ENCODE measurements at regions not wholly inside any gene's neighbourhood (a gene's known extent, or its start where the extent isn't known, plus 50 kb on each side); places are given as distances from the start of the nearest gene placed in this dataset.
"Not testable (repeated sequence)": the region's sequence is repeated elsewhere in the genome, so short reads cannot be mapped to it uniquely, and the experiment has no call there.

- DNase-seq, result no peak
Observed at GRCh38 chr1:41978986-41979385, 60.3 kb upstream of the HIVEP3 start.

DNA sequence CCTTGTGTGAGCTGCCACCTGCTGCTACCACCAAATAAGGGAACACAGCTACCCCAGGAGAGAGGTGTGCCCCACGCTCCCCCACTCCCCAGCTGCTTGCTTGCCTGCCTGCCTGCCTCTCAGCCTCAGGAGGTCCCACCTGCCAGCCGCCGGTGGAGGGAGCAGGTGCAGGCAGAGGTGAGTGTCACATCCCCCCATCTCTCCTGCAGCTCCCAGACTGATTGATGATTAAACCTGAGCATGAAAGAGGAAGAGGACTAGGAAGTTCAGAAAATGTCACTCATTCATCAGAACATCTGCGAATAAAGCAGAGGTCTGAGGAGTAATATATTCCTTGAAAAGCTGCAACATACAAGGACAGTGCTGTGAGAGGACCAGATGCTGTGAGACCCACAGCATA, 58.6 kb upstream of the HIVEP3 start:
- DNase-seq, result no peak

DNA sequence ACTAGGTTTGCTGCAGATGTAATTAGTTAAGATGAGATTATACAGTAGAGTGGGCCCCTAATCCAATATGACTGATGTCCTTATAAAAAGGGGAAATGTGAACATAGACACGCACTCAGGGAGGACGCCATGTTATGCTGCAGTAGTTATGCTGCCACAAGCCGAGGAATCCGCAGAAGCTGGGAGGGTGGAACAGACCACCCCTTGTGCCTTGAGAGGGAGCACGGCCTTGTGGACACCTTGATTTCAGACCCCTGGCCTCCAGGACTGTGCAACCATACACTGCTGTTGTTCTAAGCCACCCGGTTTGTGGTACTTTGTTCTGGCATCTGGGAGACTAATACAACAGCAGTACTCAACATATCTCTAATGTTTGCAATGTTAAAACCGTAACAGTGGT, 57.9 kb upstream of the HIVEP3 start:
- DNase-seq, result no peak

- DNase-seq, result no peak
Observed at GRCh38 chr1:41975850-41976569, 57.3 kb upstream of the HIVEP3 start.

GRCh38 chr1:41975121-41975520, 56.4 kb upstream of the HIVEP3 start:
- DNase-seq, result no peak

GRCh38 chr1:41968557-41968956, 49.8 kb upstream of the HIVEP3 start:
- DNase-seq, result not testable (repeated sequence)

Data from HCEC 1CT (cell line).